Activated CD4-positive, alpha-beta T cell treated with anti-CD3 and anti-CD28 coated beads for 24 hours (primary cell): ENCODE measurements at regions not wholly inside any gene's neighbourhood (a gene's known extent, or its start where the extent isn't known, plus 50 kb on each side); places are given as distances from the start of the nearest gene placed in this dataset.

ENCODE experiments used
- DNase-seq, 2 donors: peaks; one replicate each; pipeline ENCODE4 v3.0.0-alpha.2; 2020; ENCODE audit warnings: low read depth in 2 of 2

GRCh38 chr1:243944429-243945160, 94.6 kb upstream of the AKT3 start:
- no peak for DNase-seq

- DNase-seq, result no peak
Observed at GRCh38 chr1:243943671-243944428, 93.8 kb upstream of the AKT3 start.

DNA sequence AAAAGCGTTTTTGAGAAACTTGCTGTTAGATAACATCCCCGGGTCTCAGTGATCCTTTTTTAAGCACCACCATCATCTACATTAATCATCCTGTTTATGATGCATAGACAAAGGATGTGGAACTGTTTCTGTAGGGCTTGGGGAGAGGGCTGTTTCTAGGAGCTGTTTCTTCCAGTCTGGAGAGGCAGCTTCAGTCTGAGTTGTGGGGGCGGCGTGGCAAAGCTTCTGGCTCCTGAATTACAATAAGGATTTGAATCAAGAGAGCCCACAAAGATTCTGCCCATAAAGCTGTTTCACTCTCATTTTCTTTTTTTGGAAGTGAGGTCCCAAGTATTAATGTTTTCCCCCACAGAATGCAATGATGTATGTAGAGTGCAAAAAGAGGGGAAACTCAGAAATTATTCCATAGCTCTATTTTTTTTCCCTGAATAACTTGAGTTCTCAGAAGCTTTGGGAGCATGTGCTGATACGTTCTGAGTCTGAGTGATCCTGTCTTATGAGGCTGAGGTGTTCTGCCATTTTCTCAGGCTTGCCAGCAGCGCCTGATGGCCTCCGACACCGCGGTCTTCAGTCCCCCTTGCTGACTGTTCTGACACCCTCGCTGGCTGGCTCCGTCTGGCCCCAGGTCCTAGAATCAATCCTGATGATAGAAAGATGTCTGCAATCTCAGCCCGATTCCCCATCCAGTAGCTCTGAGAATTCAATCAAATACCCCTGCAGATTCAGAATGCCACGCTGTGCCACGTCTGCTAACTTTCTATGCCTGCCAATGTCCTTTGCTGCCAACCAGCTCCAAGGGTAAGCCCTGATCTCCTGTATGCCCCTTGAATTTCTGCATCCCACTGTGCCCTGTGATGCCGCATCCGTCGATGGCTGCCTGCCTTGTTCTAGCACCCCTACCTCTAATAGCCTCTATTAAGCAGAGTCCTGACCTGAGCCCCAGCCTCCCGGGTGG, 92.4 kb upstream of the AKT3 start:
- DNase-seq, result no peak

DNA sequence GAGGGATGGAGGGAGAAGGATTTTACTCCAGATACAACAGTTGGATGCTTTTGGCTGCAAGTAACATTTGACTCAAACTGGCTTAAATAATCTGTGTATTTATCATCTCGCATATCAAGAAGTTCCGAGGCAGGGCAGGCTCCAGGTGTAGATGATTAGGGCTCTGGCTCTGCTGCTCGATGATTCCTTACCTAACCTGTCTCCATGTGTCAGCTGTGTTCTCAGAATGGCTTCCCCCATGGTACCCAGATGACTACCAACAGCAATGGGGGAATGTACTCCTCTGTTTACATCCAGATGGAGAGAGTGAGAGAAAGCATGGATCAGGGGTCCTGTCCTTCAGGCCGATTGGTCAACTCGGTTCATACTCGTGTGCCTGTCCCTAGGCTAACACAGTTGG, 90.4 kb upstream of the AKT3 start:
- no peak for DNase-seq

DNA sequence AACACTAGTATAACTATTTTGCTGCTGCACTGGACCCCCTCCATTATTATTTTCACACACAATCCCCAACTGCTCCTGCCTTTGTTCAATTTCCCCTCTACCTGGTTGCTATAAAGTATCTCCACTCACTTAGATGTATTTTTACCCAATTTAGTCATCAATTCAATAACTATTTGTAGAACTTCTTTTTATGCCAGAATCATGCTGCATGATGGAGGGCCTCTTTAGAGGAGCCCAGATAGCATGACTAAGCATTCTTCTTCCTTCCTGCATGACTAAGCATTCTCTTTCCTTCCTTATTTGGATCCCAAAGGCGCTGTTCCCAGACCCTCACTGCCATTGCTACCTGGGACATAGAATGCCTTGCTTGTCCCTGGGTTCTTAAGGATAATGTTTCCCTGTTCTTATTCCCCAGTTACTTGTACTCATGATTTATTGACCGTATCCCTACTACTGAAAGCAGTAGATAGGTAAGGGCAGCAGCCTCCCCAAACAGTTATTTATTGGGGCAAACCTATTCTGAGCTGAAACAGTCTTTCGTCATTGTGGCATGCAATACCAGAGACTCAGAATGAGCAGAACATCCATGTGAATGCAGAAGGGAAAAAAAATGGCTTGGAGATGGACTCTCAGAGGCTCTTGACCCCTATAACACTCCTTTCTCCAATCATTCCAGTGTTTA, 89.3 kb upstream of the AKT3 start:
- DNase-seq, result no peak

- no peak for DNase-seq
Observed at GRCh38 chr1:243938208-243938607, 88.2 kb upstream of the AKT3 start.

DNA sequence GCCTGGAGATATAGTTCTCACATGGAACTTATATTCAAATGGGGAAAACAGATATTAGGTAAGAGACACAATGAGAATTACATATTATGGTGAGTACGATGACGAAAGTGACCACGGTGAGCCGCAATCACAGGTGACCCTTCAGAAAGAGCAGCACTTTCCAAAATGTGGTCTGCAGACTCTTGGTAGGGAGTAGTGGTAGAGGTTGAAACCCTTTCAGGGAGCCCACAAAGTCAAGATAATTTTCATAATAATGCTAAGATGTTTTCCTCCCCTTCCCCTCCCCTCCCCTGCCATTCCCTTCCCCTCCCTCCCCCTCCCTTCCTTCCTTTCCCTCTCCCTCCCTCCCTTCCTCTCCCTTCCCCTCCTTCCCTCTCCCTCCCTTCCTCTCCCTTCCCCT, 83.5 kb upstream of the AKT3 start:
- DNase-seq, result no peak

DNA sequence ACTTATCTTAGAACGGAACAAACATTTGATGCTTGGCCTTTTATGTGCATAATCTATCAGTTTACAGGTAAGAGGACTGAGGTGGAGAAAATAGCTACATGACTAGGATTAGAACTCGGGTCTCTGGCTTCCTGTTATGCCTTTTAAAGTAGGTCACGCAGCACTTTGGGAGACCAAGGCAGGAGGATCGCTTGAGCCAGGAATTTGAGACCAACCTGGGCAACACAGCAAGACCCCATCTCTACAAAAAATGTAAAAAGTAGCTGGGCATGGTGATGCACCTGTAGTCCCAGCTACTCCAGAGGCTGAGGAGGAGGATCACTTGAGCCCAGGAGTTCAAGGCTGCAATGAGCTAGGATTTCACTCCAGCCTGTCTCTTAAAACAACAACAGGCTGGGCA, 81.9 kb upstream of the AKT3 start:
- DNase-seq, result no peak

DNA sequence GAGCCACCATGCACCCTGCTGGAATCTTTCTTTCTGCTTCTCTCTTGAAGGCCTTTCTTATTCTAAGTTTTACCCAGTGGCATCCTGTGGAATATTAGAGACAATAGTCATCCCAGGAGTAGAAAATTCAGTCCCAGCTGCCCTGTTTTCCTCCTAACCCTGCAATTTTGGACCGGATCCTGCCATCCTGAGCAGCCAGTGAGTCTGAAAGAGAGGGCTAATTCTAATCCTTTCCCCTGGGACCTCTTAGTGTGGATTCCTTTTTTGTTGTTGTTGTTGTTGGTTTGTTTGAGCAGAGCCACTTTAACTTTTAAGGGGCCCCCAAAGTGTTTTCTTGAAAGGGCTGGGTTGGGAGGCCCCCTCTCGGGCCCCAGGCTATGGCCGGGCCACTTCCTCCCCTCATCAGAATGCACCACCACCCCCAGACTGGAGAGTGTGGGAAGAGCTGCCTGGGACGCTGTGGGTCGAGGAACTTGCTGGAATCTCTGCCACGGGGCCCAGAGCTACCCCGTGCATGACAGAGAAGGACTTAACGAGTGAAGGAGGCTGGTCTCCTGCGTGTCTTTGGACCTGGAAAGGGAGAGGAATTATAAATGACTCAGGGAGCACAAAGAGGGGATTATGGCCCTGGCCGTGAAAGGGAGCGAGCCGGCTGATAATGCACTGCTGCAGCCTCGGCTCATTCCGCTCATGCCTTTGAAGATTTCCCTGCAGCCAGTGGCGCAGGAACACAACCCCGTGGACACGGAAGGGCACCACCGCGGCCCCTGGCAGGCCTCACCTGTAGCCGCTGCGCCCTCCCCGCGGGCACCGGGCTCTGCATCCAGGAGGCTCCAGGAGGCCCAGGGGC, 81.0 kb upstream of the AKT3 start:
- DNase-seq, result no peak

GRCh38 chr1:243927381-243927780, 77.3 kb upstream of the AKT3 start:
- DNase-seq, result no peak

- DNase-seq, result no peak
Observed at GRCh38 chr1:243926803-243927245, 76.8 kb upstream of the AKT3 start.

- no peak for DNase-seq
Observed at GRCh38 chr1:243926299-243926698, 76.3 kb upstream of the AKT3 start.

GRCh38 chr1:243924588-243925349, 74.7 kb upstream of the AKT3 start:
- no peak for DNase-seq

GRCh38 chr1:243924188-243924587, 74.1 kb upstream of the AKT3 start:
- no peak for DNase-seq

- DNase-seq, result no peak
Observed at GRCh38 chr1:243923292-243924171, 73.5 kb upstream of the AKT3 start.

DNA sequence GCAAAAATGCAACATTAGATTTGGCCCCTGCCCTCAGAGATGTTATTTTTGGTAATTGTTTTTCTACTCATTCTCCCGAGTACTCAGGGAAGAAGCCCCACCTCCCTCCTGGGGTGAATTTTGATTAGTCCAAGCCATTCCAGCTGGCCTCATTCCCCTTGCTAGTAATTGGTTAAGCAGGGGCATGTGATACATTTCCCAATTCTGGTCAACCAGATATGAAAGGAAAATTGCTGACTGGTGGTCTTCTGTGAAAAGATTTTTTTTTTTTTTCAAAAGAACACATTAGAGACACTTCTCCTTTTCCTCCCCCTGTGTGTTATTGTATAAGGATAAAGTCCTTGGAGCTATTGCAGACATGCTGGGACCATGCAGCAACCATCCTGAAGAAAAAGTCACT, 71.1 kb upstream of the AKT3 start:
- DNase-seq, result no peak

DNA sequence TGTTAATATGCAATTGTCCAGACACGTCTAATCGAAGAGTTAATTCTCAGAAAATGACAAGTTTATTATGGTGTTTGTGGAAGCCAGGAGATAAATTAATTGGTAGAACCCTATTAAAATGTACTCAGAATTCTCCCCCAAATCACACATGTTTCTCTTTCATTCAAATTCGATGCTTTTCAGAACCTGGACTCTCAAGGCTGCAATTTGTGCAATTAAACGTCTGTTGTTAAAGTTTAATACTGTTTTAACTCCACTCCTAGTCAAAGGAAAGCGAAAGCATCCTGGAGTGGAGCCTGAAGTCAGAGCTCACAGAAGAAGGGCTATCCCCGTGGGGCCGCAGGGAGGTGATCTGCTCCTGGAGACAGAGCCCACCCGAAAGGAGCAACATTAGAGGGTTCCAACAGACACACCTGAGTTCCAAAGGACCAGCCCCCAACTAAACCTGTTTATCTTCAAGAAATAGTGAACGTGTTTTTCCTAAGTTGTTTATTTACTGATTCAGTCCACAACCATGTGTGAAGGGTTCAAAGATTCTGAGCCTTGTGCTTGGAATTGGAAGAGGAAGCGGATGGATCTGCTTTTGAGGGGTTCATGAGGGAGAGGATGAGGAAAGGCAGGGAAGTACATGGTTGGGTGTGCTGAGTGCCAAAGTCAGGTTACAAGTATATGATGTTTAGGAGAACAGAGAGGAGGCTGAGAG, 68.0 kb upstream of the AKT3 start:
- no peak for DNase-seq

- no peak for DNase-seq
Observed at GRCh38 chr1:243917177-243917862, 67.3 kb upstream of the AKT3 start.
